Ishikawa (cell line): ENCODE measurements at regions not wholly inside any gene's neighbourhood (a gene's known extent, or its start where the extent isn't known, plus 50 kb on each side); places are given as distances from the start of the nearest gene placed in this dataset.

Experiments used
- CEBPB ChIP-seq: IDR thresholded peaks from 2 replicates; pipeline ENCODE4 v1.6.1; 2012
- EP300 ChIP-seq: IDR thresholded peaks from 2 replicates; pipeline ENCODE4 v1.6.1; 2012; ENCODE audit warnings: borderline replicate concordance
- FOXM1 ChIP-seq: IDR thresholded peaks from 2 replicates; pipeline ENCODE4 v1.6.1; 2012; ENCODE audit warnings: low read depth, borderline replicate concordance
- RAD21 ChIP-seq: IDR thresholded peaks from 2 replicates; pipeline ENCODE4 v1.6.1; 2012; ENCODE audit warnings: low read depth
- TAF1 ChIP-seq: IDR thresholded peaks from 2 replicates; pipeline ENCODE4 v1.6.1; 2012; ENCODE audit warnings: low read depth, mild to moderate bottlenecking
- TCF12 ChIP-seq: IDR thresholded peaks from 2 replicates; pipeline ENCODE4 v1.6.1; 2012; ENCODE audit warnings: low read depth
- TF ChIP-seq, protein P1 (sequence below): IDR thresholded peaks from 2 replicates; pipeline ENCODE4 v1.6.1; 2012
- TF ChIP-seq, protein P2 (sequence below): IDR thresholded peaks from 2 replicates; pipeline ENCODE4 v1.6.1; 2012

DNA sequence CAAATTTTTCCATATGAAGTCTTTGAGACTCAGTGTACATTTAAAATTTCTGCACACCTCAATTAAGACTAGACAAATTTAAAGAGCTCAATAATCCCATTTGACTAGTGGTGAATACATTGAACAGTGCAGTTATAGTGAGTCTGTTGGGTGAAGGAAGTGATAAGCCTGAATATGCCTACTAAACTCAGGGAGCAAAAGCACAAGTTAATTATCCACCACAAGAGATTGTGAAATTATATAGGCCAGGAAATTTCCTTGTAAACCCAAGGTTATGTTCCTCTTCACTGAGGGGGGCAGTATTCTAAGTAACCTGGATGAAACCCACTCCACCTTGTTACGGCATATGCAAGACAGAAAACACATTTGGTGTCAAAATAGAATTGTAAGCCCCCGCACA lies 612.9 kb upstream of the DAB2 start:
- TF ChIP-seq CEBPB (no peak), EP300 (no peak), TAF1 (no peak), TCF12 (no peak), RAD21 (no peak), FOXM1 (no peak)
- TF ChIP-seq, protein P1, sequence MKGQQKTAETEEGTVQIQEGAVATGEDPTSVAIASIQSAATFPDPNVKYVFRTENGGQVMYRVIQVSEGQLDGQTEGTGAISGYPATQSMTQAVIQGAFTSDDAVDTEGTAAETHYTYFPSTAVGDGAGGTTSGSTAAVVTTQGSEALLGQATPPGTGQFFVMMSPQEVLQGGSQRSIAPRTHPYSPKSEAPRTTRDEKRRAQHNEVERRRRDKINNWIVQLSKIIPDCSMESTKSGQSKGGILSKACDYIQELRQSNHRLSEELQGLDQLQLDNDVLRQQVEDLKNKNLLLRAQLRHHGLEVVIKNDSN = no peak
- TF ChIP-seq, protein P2, sequence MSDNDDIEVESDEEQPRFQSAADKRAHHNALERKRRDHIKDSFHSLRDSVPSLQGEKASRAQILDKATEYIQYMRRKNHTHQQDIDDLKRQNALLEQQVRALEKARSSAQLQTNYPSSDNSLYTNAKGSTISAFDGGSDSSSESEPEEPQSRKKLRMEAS = no peak
